ENCODE measurements at regions not wholly inside any gene's neighbourhood (a gene's known extent, or its start where the extent isn't known, plus 50 kb on each side); places are given as distances from the start of the nearest gene placed in this dataset.

DNA sequence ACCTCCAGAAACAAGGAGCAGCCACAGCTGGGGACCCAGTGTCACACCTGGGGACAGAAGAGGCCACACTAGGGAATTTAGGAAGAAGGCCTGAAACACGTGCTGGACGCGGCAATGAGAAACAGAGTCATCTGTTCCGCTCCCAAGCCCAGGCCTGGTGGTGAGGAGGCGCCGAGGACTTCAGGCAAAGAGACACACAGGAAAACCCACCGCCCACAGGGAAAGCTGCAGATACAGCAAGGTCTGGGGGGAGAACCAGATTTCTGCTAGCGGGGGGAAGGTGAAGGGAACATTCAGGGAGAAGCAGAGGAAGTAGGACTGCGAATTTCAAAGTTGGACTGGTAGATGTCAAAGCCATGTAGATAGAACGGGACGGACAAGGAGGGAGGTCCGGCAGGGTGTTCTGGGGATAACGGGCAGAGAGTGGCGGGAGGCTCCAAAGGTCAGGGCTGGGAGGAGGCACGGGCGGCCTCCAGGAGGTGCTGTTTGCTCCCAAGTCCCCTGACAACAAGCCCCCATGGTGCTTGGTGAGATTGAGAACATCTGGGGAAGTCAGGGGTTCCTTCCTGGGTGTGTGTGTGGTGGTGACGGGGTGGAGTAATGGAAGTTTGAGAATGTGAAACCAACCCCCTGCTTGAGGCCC lies 351.7 kb upstream of the MYT1L start:
- WGBS, 4 donors, result 89 to 94% (median 93%) methylated on average over 17 of the region's 17 CpGs
- no peaks in the 10 kb centered on the region for H3K27me3 ChIP-seq
- no peak overlapping the region for H3K4me3 ChIP-seq
- H3K27ac ChIP-seq, result no peak overlapping the region
- H3K9me3 ChIP-seq (replicated peaks in 1 of 3), result no peaks in the 10 kb centered on the region
- H3K4me1 ChIP-seq (replicated peaks in 1 of 2), result no peaks in the 10 kb centered on the region
- H3K36me3 ChIP-seq (replicated peaks in 1 of 2), result no peaks in the 10 kb centered on the region
- TF ChIP-seq, protein P1, sequence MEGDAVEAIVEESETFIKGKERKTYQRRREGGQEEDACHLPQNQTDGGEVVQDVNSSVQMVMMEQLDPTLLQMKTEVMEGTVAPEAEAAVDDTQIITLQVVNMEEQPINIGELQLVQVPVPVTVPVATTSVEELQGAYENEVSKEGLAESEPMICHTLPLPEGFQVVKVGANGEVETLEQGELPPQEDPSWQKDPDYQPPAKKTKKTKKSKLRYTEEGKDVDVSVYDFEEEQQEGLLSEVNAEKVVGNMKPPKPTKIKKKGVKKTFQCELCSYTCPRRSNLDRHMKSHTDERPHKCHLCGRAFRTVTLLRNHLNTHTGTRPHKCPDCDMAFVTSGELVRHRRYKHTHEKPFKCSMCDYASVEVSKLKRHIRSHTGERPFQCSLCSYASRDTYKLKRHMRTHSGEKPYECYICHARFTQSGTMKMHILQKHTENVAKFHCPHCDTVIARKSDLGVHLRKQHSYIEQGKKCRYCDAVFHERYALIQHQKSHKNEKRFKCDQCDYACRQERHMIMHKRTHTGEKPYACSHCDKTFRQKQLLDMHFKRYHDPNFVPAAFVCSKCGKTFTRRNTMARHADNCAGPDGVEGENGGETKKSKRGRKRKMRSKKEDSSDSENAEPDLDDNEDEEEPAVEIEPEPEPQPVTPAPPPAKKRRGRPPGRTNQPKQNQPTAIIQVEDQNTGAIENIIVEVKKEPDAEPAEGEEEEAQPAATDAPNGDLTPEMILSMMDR (IDR thresholded peaks at IDR 0.05), result no peak
- no peak for DNase-seq
- intact Hi-C loops (cut with DNase I), result no loop called here

DNA sequence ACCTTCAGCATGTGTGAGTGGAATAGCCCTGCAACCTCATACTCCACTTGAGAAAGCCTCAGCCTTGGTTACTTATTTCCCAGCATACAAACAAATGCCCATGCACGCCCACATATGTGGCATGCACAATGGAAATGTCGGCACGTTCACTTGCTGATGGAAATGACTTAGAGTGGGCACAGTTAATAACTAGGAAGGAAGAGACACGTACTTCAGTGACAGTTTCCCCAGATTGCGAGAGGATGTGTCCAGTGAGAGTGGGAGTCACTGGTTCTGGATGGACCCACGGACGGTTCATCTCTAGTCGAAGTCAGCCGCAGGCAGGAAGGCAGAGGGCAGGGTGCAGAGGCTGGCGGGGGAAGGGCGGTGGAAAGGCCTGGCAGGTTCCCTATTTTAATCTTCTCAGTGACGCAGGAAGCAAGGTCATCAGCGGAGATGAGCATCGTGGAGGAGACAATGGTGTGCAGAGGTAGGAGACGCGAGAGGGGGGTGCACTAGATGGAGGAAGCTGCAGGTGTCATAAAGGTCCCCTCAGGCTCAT lies 350.7 kb upstream of the MYT1L start:
- intact Hi-C loops (cut with DNase I), result no loop called here
- WGBS, 4 donors, result 56 to 77% (median 59%) methylated on average over 16 of the region's 16 CpGs

DNA sequence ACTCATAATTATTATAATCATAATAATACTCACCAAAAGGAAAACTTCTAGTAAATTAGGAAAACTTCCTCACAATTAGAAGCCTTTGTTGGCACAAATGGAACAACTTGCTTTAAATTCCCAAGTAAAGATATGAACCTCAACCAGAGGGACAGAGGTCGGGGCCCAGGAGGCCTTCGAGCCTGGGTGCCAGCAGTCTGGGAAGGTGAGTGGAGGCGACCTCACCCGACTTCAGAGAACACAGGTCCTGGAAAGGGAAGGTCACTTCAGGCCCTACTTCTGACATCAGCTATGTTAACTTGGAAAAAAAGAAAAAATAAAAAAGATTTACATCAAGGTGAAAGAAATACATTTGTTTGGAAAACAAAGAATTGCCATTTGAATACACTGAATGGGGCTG lies 350.0 kb upstream of the MYT1L start:
- DNase-seq, result no peak
- TF ChIP-seq POLR2A (IDR thresholded peaks at IDR 0.05), result no peak
- TF ChIP-seq, protein P1 (IDR thresholded peaks at IDR 0.05), result no peak
- H3K27ac ChIP-seq, result no peak overlapping the region
- no peaks in the 10 kb centered on the region for H3K27me3 ChIP-seq
- no peaks in the 10 kb centered on the region for H3K36me3 ChIP-seq (replicated peaks in 1 of 2)
- no peak overlapping the region for H3K4me3 ChIP-seq
- H3K4me1 ChIP-seq (replicated peaks in 1 of 2), result no peaks in the 10 kb centered on the region
- 72 to 77% (median 75%) methylated on average over 4 of the region's 4 CpGs for WGBS, 4 donors
- intact Hi-C loops (cut with DNase I), result no loop called here
- H3K9me3 ChIP-seq (replicated peaks in 1 of 3), result no peaks in the 10 kb centered on the region

More for the DNA sequence above, 350.7 kb upstream of the MYT1L start:
- no peak overlapping the region for H3K27ac ChIP-seq
- H3K27me3 ChIP-seq, result no peaks in the 10 kb centered on the region
- TF ChIP-seq, protein P1 (IDR thresholded peaks at IDR 0.05), result no peak
- TF ChIP-seq POLR2A (IDR thresholded peaks at IDR 0.05), result no peak
- no peak overlapping the region for H3K4me3 ChIP-seq
- no peaks in the 10 kb centered on the region for H3K4me1 ChIP-seq (replicated peaks in 1 of 2)
- DNase-seq, result no peak
- H3K9me3 ChIP-seq (replicated peaks in 1 of 3), result no peaks in the 10 kb centered on the region
- H3K36me3 ChIP-seq (replicated peaks in 1 of 2), result no peaks in the 10 kb centered on the region

DNA sequence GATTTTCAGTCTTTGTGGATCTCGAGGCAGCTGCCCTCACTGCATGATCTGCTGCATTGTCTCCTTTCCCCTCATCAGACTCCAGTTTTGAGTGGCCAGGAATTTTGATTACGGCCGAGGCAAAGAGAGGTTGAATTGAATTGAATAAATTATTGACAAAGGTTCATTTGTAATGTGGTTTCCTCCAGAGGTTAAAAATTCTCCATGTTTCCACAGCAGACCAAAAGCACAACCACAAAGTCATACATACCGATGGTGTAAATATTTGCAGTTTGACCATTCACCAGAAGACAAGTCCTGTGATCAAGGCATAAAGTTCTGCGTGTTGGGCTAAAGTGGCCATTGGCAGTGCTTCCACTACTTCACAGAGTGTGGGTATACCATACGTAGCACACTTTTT lies 343.8 kb upstream of the MYT1L start:
- Histone ChIP-seq H3K9me3 (replicated peaks in 1 of 3) (no peaks in the 10 kb centered on the region), H3K4me1 (replicated peaks in 1 of 2) (no peaks in the 10 kb centered on the region), H3K4me3 (no peak overlapping the region), H3K36me3 (replicated peaks in 1 of 2) (no peaks in the 10 kb centered on the region), H3K27me3 (no peaks in the 10 kb centered on the region), H3K27ac (no peak overlapping the region)
- WGBS, 4 donors, result 82 to 92% (median 86%) methylated on average over 6 of the region's 6 CpGs
- no peak for TF ChIP-seq POLR2A (IDR thresholded peaks at IDR 0.05)
- TF ChIP-seq, protein P1 (IDR thresholded peaks at IDR 0.05), result no peak
- no peak for DNase-seq
- intact Hi-C loops (cut with DNase I), result no loop called here
